ENCODE measurements at regions not wholly inside any gene's neighbourhood (a gene's known extent, or its start where the extent isn't known, plus 50 kb on each side); places are given as distances from the start of the nearest gene placed in this dataset.

DNA sequence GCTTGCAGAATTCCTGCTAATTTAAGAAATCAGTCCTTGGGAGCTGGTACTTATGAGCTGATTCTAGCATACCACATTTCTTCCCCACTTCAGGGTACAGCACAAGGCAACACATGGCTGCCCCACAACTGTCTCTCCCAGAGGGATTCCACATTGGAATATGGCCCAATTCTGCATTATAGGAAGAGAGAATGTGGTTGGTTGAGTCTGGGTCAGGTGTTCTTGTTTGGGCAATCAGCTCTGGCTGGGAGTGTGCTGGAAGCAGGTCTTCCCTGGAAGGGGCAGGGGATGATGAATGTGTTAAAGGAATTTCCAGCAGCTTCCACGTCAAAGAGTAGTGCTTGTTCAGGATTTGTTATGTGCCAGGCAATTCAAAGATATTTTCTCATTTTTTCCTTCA lies 95.7 kb downstream of the BUB3 start:
- dilution Hi-C loops (cut with MboI; ENCODE audit: extremely low pct_ligation_motif_present, low sequenced_read_pairs), result no loop called here
- TF ChIP-seq JUN (IDR thresholded peaks at IDR 0.05; ENCODE audit: borderline replicate concordance, insufficient read depth, insufficient read length, low read depth), result no peak
- no peak for TF ChIP-seq FOS (IDR thresholded peaks at IDR 0.05; ENCODE audit: borderline replicate concordance, insufficient read depth, low read length)
- TF ChIP-seq, protein P1, sequence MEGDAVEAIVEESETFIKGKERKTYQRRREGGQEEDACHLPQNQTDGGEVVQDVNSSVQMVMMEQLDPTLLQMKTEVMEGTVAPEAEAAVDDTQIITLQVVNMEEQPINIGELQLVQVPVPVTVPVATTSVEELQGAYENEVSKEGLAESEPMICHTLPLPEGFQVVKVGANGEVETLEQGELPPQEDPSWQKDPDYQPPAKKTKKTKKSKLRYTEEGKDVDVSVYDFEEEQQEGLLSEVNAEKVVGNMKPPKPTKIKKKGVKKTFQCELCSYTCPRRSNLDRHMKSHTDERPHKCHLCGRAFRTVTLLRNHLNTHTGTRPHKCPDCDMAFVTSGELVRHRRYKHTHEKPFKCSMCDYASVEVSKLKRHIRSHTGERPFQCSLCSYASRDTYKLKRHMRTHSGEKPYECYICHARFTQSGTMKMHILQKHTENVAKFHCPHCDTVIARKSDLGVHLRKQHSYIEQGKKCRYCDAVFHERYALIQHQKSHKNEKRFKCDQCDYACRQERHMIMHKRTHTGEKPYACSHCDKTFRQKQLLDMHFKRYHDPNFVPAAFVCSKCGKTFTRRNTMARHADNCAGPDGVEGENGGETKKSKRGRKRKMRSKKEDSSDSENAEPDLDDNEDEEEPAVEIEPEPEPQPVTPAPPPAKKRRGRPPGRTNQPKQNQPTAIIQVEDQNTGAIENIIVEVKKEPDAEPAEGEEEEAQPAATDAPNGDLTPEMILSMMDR (IDR thresholded peaks at IDR 0.05; ENCODE audit: extremely low read depth in 1 of 2, insufficient read depth in 1 of 2, low read depth in 1 of 2, low read length in 2 of 2), result no peak
- H3K27ac ChIP-seq (ENCODE audit: insufficient read depth, low read depth, low read length), result no peak overlapping the region
- no peaks in the 10 kb centered on the region for H3K36me3 ChIP-seq (ENCODE audit: control insufficient read depth in 2 of 2, extremely low read depth in 1 of 2, insufficient read depth in 2 of 2, low read length in 2 of 2)
- DNase-seq (ENCODE audit: low read depth, low spot score) (no peak), FAIRE-seq (no peak)
- H3K27me3 ChIP-seq (ENCODE audit: control insufficient read depth in 2 of 2, insufficient read depth in 2 of 2, low read length in 2 of 2), result no peaks in the 10 kb centered on the region
- no peaks in the 10 kb centered on the region for H3K9me3 ChIP-seq (replicated peaks; ENCODE audit: control insufficient read depth, insufficient read depth, low read length)
- no peak overlapping the region for H3K4me2 ChIP-seq (ENCODE audit: insufficient read depth, low read length)
- H3K9ac ChIP-seq (replicated peaks; ENCODE audit: extremely low read depth, insufficient read depth, low read length), result no peak overlapping the region
- H3K4me1 ChIP-seq (ENCODE audit: control insufficient read depth, extremely low read depth, insufficient read depth, low read length), result no peaks in the 10 kb centered on the region
- CTCF ChIA-PET, result interaction anchor here (1.7 kb wide), 1 partner anchor 11 kb away, joined by 8 read pairs; no protein-coding TSS in a partner anchor
- H2AFZ ChIP-seq (ENCODE audit: low read depth, low read length), result no peak overlapping the region
- H3K4me3 ChIP-seq (replicated peaks in 1 of 3; ENCODE audit: insufficient read depth in 1 of 3, low read depth in 1 of 3, low read length in 3 of 3), result no peak overlapping the region
- H4K20me1 ChIP-seq (replicated peaks; ENCODE audit: control insufficient read depth, extremely low read depth, insufficient read depth, low read length), result no peaks in the 10 kb centered on the region
- no peaks in the 10 kb centered on the region for H3K9me1 ChIP-seq (replicated peaks; ENCODE audit: control insufficient read depth, extremely low read depth, insufficient read depth, low read length)
- POLR2A ChIA-PET, result no interaction called here
- no TSS peak for BruUV-seq (replicated peaks)
- intact Hi-C loops (cut with micrococcal nuclease), result no loop called here
- no peaks in the 10 kb centered on the region for H3K79me2 ChIP-seq (ENCODE audit: control insufficient read depth, insufficient read depth, low read length)

GRCh38 chr10:123250640-123251039 lies 96.4 kb downstream of the BUB3 start:
- no peaks in the 10 kb centered on the region for H3K36me3 ChIP-seq (ENCODE audit: control insufficient read depth in 2 of 2, extremely low read depth in 1 of 2, insufficient read depth in 2 of 2, low read length in 2 of 2)
- H3K27me3 ChIP-seq (ENCODE audit: control insufficient read depth in 2 of 2, insufficient read depth in 2 of 2, low read length in 2 of 2), result no peaks in the 10 kb centered on the region
- dilution Hi-C loops (cut with MboI; ENCODE audit: extremely low pct_ligation_motif_present, low sequenced_read_pairs), result no loop called here
- DNase-seq (ENCODE audit: low read depth, low spot score) (no peak), FAIRE-seq (no peak)
- TF ChIP-seq GATA2 (IDR thresholded peaks at IDR 0.05; ENCODE audit: insufficient read depth, insufficient read length, low read depth, low read length) (no peak), MYC (IDR thresholded peaks at IDR 0.05; ENCODE audit: low read depth, low read length) (no peak), FOS (IDR thresholded peaks at IDR 0.05; ENCODE audit: borderline replicate concordance, insufficient read depth, low read length) (no peak), POLR2A (IDR thresholded peaks at IDR 0.05; ENCODE audit: low read depth, low read length) (no peak), EZH2 (IDR thresholded peaks at IDR 0.05; ENCODE audit: borderline replicate concordance, low read depth, low read length, severe bottlenecking) (no peak), JUN (IDR thresholded peaks at IDR 0.05; ENCODE audit: borderline replicate concordance, insufficient read depth, insufficient read length, low read depth) (no peak), POLR2AphosphoS5 (IDR thresholded peaks at IDR 0.05; ENCODE audit: insufficient read depth, low read depth, low read length) (no peak)
- TF ChIP-seq, protein P1 (IDR thresholded peaks at IDR 0.05; ENCODE audit: extremely low read depth in 1 of 2, insufficient read depth in 1 of 2, low read depth in 1 of 2, low read length in 2 of 2), result no peak
- TF ChIP-seq, protein P2, sequence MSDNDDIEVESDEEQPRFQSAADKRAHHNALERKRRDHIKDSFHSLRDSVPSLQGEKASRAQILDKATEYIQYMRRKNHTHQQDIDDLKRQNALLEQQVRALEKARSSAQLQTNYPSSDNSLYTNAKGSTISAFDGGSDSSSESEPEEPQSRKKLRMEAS (IDR thresholded peaks at IDR 0.05; ENCODE audit: insufficient read depth, insufficient read length), result no peak
- no peak overlapping the region for H2AFZ ChIP-seq (ENCODE audit: low read depth, low read length)
- BruUV-seq (replicated peaks), result no TSS peak
- intact Hi-C loops (cut with micrococcal nuclease), result no loop called here
- ChIA-PET POLR2A (no interaction called here), CTCF (no interaction called here)
- no peaks in the 10 kb centered on the region for H3K9me3 ChIP-seq (replicated peaks; ENCODE audit: control insufficient read depth, insufficient read depth, low read length)
- H3K27ac ChIP-seq (ENCODE audit: insufficient read depth, low read depth, low read length), result no peak overlapping the region
- H4K20me1 ChIP-seq (replicated peaks; ENCODE audit: control insufficient read depth, extremely low read depth, insufficient read depth, low read length), result no peaks in the 10 kb centered on the region
- H3K4me3 ChIP-seq (replicated peaks in 1 of 3; ENCODE audit: insufficient read depth in 1 of 3, low read depth in 1 of 3, low read length in 3 of 3), result no peak overlapping the region
- H3K9ac ChIP-seq (replicated peaks; ENCODE audit: extremely low read depth, insufficient read depth, low read length), result no peak overlapping the region
- H3K4me1 ChIP-seq (ENCODE audit: control insufficient read depth, extremely low read depth, insufficient read depth, low read length), result no peaks in the 10 kb centered on the region
- H3K9me1 ChIP-seq (replicated peaks; ENCODE audit: control insufficient read depth, extremely low read depth, insufficient read depth, low read length), result no peaks in the 10 kb centered on the region
- no peak overlapping the region for H3K4me2 ChIP-seq (ENCODE audit: insufficient read depth, low read length)
- no peaks in the 10 kb centered on the region for H3K79me2 ChIP-seq (ENCODE audit: control insufficient read depth, insufficient read depth, low read length)
